Stromal cell of bone marrow (primary cell): ENCODE measurements at regions not wholly inside any gene's neighbourhood (a gene's known extent, or its start where the extent isn't known, plus 50 kb on each side); places are given as distances from the start of the nearest gene placed in this dataset.

ENCODE experiments used
- DNase-seq: peaks from one replicate; pipeline ENCODE4 v3.0.0-alpha.2; 2012; ENCODE audit warnings: low read depth

DNA sequence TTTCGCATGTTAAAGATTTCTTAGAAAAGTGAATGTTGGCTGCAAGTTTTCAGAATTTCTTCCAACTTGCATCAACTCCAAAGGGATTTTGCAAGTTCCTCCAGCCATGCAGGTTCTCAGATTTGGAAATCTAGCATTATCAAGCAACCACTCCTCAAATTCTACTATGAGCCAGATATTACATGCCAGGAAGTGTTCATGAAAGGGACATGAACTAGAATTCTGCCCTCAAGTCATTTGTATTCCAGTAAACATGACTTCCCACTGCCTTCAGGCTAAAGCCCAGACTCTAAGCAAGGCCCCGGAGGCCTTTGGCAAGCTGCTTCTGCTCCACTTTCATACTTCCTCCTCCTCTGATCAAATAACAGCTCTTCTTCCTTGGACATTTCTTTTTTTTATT, 111.3 kb upstream of the PAPPA start:
- DNase-seq: no peak

DNA sequence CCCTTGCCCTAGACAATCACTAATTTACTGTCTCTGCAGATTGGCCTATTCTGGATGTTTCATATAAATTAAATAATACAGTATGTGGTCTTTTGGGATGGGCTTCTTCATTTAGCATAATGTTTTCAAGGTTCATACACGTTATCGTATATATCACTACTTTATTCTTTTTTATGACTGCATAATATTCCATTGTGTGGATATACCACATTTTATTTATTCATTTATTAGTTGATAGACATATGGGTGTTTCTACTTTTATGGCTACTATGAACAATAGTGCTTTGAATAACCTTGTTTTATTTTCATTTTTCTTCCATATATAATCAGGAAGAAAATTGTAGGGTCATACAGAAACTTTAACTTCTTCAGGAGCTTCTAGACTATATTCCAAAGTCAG, 108.5 kb upstream of the PAPPA start:
- DNase-seq: no peak

- no peak for DNase-seq
Observed at GRCh38 chr9:116048081-116048480, 105.5 kb upstream of the PAPPA start.

DNA sequence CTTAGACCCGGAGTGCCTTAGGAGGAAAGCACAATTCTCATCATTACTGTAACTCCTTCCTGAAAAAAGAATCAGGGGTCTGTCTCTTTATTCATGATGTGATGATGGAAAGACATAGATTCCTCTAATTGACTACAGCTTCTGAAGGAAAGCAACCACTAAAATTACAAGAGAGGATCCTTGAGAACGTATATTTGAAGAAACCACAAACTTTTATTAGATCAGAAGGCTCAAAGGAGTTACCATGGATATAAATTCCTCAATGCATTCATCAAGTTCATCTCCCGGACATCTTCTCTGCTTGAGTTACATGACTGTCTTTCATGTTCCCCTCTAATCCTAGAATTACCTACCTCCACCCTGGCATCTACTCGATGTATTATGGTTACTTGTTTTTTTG, 104.1 kb upstream of the PAPPA start:
- DNase-seq: no peak

GRCh38 chr9:116051528-116051927, 102.1 kb upstream of the PAPPA start:
- DNase-seq: no peak

DNA sequence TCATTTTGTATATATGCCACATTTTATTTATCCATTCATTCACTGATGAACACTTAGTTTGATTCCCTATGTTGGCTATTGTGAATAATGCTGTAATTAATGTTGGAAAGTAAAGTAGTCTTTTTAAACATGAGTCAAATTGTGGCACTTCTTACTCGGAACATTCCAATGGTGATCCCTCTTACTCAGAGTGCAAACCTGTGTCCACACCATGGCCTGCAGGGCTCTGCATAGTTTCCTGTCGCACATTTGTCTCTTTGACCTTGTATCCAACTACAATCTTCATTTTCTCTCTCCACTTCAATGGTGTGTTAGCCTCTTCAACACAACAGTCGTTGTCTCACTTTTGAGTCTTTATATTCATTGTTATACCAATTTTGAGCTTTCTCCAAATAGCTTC, 98.1 kb upstream of the PAPPA start:
- DNase-seq: no peak

DNA sequence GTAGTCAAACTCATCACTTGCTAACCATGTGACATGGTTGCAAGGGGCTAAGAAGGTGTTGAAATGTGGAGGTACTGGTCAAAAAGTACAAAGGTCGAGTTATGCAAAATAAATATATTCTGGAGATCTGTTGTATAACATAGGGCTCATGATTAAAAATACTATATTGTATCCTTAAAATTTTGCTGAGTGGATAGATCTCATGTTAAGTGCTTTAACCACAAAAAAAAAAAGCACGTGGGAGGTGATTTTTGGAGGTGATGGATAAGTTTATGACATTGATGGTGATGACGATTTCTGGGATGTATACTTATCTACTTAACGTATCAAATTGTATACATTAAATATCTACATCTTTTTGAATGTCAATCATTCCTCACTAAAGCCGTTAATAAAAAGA, 96.2 kb upstream of the PAPPA start:
- no peak for DNase-seq

DNA sequence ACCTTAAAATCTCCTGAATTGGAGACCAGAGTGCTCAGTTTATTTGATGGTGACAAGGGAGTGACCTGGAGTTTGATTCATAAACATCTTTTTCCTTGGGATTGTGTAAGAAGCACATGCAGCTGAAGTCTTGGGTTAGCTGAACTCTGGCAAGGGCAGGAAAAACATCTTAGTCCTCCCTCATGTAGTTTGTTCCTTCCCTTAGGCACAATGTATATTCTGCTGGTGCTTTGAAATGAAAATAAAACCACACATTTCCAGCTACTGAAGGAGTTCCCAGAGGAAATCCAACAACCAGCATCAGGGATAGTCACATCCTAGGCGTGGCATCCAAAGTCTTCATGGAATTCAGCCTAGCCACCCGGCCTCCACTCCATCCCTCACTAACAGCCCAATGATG, 95.2 kb upstream of the PAPPA start:
- no peak for DNase-seq

- peak; percentile 71 for DNase-seq
Observed at GRCh38 chr9:116059466-116059865, 94.1 kb upstream of the PAPPA start.

DNA sequence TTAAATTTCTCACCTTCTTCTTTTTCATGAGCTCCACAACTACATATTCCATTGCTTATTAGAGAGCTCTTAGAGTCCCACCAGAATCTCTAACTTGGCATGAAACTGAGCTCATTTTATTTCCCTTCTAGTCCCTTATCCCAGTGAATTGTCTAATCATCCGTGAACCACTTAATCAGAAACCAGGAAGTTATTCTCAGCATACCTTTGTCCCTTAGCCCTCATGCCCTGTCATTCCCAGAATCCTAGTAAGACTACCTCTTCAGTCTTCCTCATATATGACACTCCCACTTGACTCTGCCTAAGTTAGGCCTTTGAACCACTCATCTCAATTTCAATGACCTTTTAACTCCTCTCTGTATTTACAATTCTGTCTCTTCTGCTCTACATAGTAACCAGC, 93.0 kb upstream of the PAPPA start:
- DNase-seq: no peak

- DNase-seq: no peak
Observed at GRCh38 chr9:116061546-116062205, 91.9 kb upstream of the PAPPA start.

- no peak for DNase-seq
Observed at GRCh38 chr9:116062206-116062550, 91.4 kb upstream of the PAPPA start.

- DNase-seq: no peak
Observed at GRCh38 chr9:116064970-116065369, 88.6 kb upstream of the PAPPA start.

DNA sequence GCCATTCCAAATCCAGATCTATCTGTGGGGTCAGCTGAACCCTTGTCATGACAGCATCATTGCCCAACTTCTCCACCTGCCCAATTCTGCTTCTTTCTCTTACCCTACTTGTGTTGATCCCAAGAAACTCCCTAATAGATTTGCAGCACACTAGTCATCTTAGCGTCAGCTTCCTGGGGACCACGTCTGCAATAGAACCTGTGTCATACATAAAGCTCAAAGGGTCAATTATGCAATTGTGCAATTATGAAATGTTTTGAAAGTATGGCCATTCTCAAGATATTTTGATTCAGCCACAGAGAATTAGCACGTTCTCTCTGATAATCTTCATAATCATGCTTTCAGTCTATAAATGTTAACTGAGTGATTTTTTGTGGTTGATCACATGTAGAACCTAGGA, 87.4 kb upstream of the PAPPA start:
- DNase-seq: no peak

DNA sequence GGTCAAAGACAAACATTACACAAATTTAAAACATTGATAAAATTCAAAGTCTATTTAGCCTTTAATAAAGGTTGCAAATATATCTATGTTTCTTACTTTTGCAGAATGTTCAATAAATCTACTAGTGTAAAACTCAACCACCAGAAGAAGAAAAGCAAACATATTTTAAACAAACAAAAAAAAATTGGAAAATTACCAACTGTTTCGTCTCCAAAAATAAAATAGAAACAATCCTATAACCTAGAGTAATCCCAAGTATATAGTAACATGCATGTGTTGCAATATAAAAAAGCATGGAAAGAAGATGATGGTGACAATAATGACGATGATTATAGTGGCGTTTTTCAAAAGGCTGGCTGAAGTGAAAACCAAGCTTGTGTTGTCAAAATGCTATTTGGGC, 86.0 kb upstream of the PAPPA start:
- no peak for DNase-seq

DNA sequence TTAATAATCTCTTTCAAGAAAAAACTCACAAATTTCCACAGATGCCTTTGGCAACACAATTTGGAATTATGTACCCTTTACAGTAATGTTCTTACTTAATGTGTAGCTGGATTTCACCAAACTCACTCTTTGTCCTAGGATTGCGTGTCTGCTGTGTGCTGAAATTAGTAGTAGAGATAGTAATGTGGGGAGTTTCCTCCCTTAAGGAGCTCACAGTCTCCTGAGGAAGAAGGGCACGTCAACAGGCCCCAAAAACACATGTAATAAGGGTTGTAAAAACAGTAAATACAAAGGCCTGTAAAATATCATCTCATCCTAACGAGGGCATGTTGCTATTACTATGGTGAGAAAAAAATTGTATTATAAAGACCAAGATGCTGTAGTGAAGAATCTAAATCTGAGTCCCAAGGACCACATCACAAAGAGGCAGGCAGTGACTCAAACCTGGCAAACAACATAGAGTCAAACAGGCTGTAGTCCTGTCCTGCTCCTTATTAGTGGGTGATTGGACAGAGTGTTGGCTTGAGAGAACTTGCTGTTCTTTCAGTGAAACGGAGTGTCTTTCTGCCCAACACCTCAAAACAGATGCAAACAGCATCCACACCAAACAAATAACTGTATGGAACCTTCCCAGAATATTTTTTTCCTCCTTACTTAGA, 83.2 kb upstream of the PAPPA start:
- no peak for DNase-seq

DNA sequence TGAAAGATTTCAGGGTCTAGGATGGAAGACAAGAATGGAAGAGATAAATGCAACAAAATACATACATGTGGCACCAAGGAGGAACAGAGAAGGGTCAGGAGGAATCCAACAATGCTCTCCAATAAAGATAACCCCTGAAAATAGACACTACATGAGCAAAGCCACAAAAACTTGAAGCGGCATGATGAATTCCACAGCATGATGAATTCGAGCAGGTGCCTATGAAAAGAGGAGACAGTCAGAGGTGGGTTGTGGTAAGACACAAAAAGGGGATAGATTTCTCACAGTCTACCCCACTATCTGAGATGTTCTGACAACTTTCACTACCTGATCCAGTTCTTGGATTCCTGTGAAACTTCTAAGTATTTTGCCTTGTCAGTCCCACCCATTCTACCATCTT, 81.5 kb upstream of the PAPPA start:
- no peak for DNase-seq

GRCh38 chr9:116073826-116074225, 79.8 kb upstream of the PAPPA start:
- peak; percentile 89 for DNase-seq

- DNase-seq: peak; percentile 58
Observed at GRCh38 chr9:116074658-116075057, 78.9 kb upstream of the PAPPA start.

GRCh38 chr9:116075191-116075590, 78.4 kb upstream of the PAPPA start:
- peak; percentile 65 for DNase-seq

- DNase-seq: no peak
Observed at GRCh38 chr9:116078640-116079039, 75.0 kb upstream of the PAPPA start.

- DNase-seq: no peak
Observed at GRCh38 chr9:116080561-116080960, 73.0 kb upstream of the PAPPA start.

DNA sequence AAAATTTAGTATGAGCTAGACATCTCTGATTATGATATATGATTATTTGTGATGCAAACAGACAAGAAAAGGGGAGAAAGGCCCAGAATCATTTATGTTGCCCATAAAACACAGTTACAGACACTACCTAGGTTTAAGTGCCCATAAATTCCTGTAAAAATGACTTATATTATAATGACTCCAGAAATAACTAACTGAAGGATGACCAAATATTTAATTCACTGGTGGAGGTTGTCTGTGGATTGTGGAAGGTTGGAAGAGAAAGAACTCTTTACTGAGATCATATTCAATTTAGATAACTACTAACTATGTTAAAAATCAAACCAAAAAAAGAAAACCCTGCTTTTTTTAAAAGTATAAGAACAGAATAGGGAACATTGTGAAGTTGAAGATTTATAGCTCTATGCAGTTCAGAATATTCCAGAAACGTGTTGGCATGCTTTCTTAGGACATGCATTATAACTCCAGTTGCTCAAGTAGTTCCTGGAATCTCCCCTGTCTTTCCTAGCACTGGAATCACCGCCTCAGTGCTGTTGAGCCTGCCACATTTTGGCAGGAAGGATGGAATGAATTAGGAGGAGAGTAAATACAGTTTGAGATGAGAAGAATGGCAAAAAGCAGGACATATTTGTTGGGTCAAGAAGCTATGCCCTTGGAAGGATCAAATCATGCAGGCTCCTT, 72.0 kb upstream of the PAPPA start:
- DNase-seq: no peak

DNA sequence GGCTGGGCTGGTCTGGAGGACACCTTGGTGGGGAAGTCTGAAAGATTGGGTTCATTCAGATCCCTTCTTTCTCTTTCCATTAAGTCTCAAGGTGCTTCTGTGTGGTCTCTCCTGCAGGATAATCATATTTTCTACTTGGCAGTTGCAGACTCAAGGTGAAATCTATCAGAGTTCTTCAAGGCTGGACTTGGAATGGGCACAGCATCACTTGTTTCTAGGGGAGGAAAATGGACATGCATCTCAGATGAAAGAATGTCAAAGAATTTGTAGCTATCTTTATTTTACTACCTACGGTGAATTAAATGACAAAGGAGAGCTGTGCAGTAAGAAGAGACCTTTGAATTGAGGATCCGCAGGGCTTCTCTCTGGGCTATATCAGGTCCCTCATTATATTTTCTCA, 69.8 kb upstream of the PAPPA start:
- no peak for DNase-seq
